GM23338 (cell line): ENCODE measurements at regions not wholly inside any gene's neighbourhood (a gene's known extent, or its start where the extent isn't known, plus 50 kb on each side); places are given as distances from the start of the nearest gene placed in this dataset.

Experiments
- ATAC-seq: fragments of 200-7000 bp; cut with Tn5 transposase; 3 replicates; pipeline ENCODE4 v1.9.1; 2020
- DNase-seq: peaks from one replicate; pipeline ENCODE4 v3.0.0-alpha.2; 2015; ENCODE audit warnings: low spot score
- H2AFZ ChIP-seq: fragments of 200-600 bp; sonication (generic); 2 replicates; pipeline ENCODE4 v1.8.0; 2016; ENCODE audit warnings: antibody characterized with exemption, mild to moderate bottlenecking, moderate library complexity
- H3F3A ChIP-seq: fragments of 200-600 bp; sonication (generic); replicated peaks from 2 replicates; pipeline ENCODE4 v1.8.0; 2017; ENCODE audit warnings: antibody characterized with exemption, mixed run types, low read depth
- H3K27ac ChIP-seq: fragments of 200-600 bp; sonication (generic); 2 replicates; pipeline ENCODE4 v1.6.1; 2016; ENCODE audit warnings: low read depth
- H3K27me3 ChIP-seq: fragments of 200-600 bp; sonication (generic); 2 replicates; pipeline ENCODE4 v1.8.0; 2016; ENCODE audit warnings: mild to moderate bottlenecking, mixed run types, moderate library complexity; ENCODE audit not compliant: insufficient read depth
- H3K36me3 ChIP-seq: fragments of 200-600 bp; sonication (generic); 2 replicates; pipeline ENCODE4 v1.8.0; 2016; ENCODE audit warnings: mild to moderate bottlenecking; ENCODE audit not compliant: insufficient read depth
- H3K4me1 ChIP-seq: fragments of 200-600 bp; sonication (generic); 2 replicates; pipeline ENCODE4 v1.8.0; 2016; ENCODE audit warnings: mild to moderate bottlenecking, moderate library complexity; ENCODE audit not compliant: insufficient read depth
- H3K4me2 ChIP-seq: fragments of 200-600 bp; sonication (generic); 2 replicates; pipeline ENCODE4 v1.7.1; 2017; ENCODE audit warnings: mixed run types
- H3K4me3 ChIP-seq: fragments of 200-600 bp; sonication (generic); 2 replicates; pipeline ENCODE4 v1.6.1; 2016; ENCODE audit warnings: mixed run types
- H3K79me2 ChIP-seq: fragments of 200-600 bp; sonication (generic); replicated peaks from 2 replicates; pipeline ENCODE4 v1.8.0; 2017; ENCODE audit warnings: mild to moderate bottlenecking; ENCODE audit not compliant: insufficient read depth
- H3K9me2 ChIP-seq: fragments of 200-600 bp; sonication (generic); 2 replicates; pipeline ENCODE4 v1.8.0; 2017; ENCODE audit not compliant: insufficient read depth
- H4K20me1 ChIP-seq: fragments of 200-600 bp; sonication (generic); replicated peaks from 2 replicates; pipeline ENCODE4 v1.8.0; 2017; ENCODE audit warnings: mild to moderate bottlenecking; ENCODE audit not compliant: insufficient read depth
- H3K27ac Mint-ChIP-seq: 2 replicates; pipeline ENCODE4 v1.8.0; 2020; ENCODE audit warnings: inconsistent platforms, mild to moderate bottlenecking, moderate library complexity, mixed read lengths
- H3K27me3 Mint-ChIP-seq: 3 replicates; pipeline ENCODE4 v1.8.0; 2022; ENCODE audit warnings: low read depth, mild to moderate bottlenecking, moderate library complexity, mixed read lengths, inconsistent platforms; ENCODE audit not compliant: insufficient read depth, poor library complexity
- H3K36me3 Mint-ChIP-seq: 3 replicates; pipeline ENCODE4 v1.8.0; 2021; ENCODE audit warnings: low read depth, mild to moderate bottlenecking, inconsistent platforms, moderate library complexity, mixed read lengths
- H3K4me1 Mint-ChIP-seq: 3 replicates; pipeline ENCODE4 v1.8.0; 2020; ENCODE audit warnings: mild to moderate bottlenecking, inconsistent platforms, mixed read lengths
- H3K4me3 Mint-ChIP-seq: 3 replicates; pipeline ENCODE4 v1.8.0; 2021; ENCODE audit warnings: moderate library complexity, mild to moderate bottlenecking, inconsistent platforms, mixed read lengths
- H3K9me3 Mint-ChIP-seq: 3 replicates; pipeline ENCODE4 v1.8.0; 2020; ENCODE audit warnings: moderate library complexity, mild to moderate bottlenecking, inconsistent platforms, mixed read lengths
- EZH2 ChIP-seq: fragments of 200-600 bp; sonication (generic); IDR thresholded peaks from one replicate; pipeline ENCODE4 v1.8.0; 2017; ENCODE audit warnings: antibody characterized with exemption, mild to moderate bottlenecking, low read depth; ENCODE audit not compliant: unreplicated experiment
- EZH2phosphoT487 ChIP-seq: fragments of 200-600 bp; sonication (generic); IDR thresholded peaks from one replicate; pipeline ENCODE4 v1.8.1; 2018; ENCODE audit warnings: antibody characterized with exemption; ENCODE audit not compliant: unreplicated experiment
- NANOG ChIP-seq: IDR thresholded peaks from 2 replicates; pipeline ENCODE4 v1.6.1; 2016; ENCODE audit warnings: antibody characterized with exemption, borderline replicate concordance
- POLR2AphosphoS5 ChIP-seq: IDR thresholded peaks from 2 replicates; pipeline ENCODE4 v1.6.1; 2016; ENCODE audit warnings: antibody characterized with exemption, low read depth
- ZNF331 ChIP-seq: fragments of 250-450 bp; sonication (Bioruptor Pico); IDR thresholded peaks from 2 replicates; pipeline ENCODE4 v1.5.0; 2020; ENCODE audit warnings: low read depth, mild to moderate bottlenecking, moderate library complexity
- TF ChIP-seq, protein P1 (sequence below): IDR thresholded peaks from one replicate; pipeline ENCODE4 v1.6.1; 2018; ENCODE audit warnings: antibody characterized with exemption; ENCODE audit not compliant: unreplicated experiment
- TF ChIP-seq, protein P2 (sequence below): fragments of 250-450 bp; sonication (Bioruptor Pico); IDR thresholded peaks from 2 replicates; pipeline ENCODE4 v1.5.0; 2020; ENCODE audit warnings: mild to moderate bottlenecking, moderate library complexity
- TF ChIP-seq, protein P3 (sequence below), 2 experiments: fragments of 200-600 bp in 1 of 2; sonication (generic) in 1 of 2; conservative IDR thresholded peaks; 2 replicates each; pipeline versions ENCODE4 v1.5.1 to v1.6.1; 2016 to 2017; ENCODE audit warnings: antibody characterized with exemption in 2 of 2, low read depth in 2 of 2, mild to moderate bottlenecking in 2 of 2, moderate library complexity in 1 of 2

DNA sequence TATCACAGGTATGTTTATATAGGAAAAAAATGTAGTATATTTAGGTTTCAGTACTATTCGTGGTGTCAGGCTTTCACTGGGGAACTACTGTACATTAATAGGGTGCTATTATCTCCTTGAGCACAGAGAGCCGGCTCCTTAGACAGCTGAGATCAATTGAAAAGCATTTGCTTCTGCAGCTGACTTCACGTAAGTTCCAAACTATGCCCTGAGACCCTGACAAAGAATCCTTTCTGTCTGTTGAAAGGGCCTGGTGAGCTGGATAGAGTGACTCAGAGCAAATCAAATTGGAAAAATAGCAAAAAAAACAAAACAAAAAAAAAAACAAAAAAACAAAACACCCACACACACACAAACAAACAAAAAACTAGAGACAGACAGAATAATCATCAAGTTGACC is 652.0 kb downstream of the MTRR start (continued):
- TF ChIP-seq, protein P1, sequence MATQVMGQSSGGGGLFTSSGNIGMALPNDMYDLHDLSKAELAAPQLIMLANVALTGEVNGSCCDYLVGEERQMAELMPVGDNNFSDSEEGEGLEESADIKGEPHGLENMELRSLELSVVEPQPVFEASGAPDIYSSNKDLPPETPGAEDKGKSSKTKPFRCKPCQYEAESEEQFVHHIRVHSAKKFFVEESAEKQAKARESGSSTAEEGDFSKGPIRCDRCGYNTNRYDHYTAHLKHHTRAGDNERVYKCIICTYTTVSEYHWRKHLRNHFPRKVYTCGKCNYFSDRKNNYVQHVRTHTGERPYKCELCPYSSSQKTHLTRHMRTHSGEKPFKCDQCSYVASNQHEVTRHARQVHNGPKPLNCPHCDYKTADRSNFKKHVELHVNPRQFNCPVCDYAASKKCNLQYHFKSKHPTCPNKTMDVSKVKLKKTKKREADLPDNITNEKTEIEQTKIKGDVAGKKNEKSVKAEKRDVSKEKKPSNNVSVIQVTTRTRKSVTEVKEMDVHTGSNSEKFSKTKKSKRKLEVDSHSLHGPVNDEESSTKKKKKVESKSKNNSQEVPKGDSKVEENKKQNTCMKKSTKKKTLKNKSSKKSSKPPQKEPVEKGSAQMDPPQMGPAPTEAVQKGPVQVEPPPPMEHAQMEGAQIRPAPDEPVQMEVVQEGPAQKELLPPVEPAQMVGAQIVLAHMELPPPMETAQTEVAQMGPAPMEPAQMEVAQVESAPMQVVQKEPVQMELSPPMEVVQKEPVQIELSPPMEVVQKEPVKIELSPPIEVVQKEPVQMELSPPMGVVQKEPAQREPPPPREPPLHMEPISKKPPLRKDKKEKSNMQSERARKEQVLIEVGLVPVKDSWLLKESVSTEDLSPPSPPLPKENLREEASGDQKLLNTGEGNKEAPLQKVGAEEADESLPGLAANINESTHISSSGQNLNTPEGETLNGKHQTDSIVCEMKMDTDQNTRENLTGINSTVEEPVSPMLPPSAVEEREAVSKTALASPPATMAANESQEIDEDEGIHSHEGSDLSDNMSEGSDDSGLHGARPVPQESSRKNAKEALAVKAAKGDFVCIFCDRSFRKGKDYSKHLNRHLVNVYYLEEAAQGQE: no peak
- TF ChIP-seq EZH2phosphoT487: no peak

DNA sequence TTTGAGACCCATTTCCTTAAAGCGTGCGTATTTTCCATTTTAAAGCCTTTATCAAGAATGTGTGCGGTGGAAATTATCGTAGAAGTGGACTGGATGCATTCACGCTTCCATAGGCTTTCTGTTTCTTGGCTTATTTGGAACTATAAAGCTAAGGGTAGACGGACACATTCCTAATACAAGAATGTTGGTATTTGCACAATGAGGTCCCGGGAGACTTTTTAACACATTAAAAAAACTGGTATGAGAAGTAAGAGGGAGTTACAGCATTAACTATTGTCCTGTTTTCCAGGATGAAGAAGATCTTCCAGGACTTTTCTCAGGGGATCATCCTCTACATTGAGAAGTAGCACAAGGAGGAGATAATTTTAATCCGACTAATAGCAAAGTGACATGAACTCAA is 653.0 kb downstream of the MTRR start:
- H3F3A ChIP-seq: no peaks in the 10 kb centered on the region
- no peak overlapping the region for H3K27ac Mint-ChIP-seq
- no peak overlapping the region for H3K4me3 ChIP-seq
- peaks cover 18% of the 10 kb centered on the region for H3K4me1 Mint-ChIP-seq
- H3K4me2 ChIP-seq: 0 out of 2 replicates have a peak overlapping the region, but pooled peaks have one; percentile 28
- no peak overlapping the region for H3K27ac ChIP-seq
- H3K27me3 Mint-ChIP-seq: peaks cover 5% of the 10 kb centered on the region
- peaks cover 12% of the 10 kb centered on the region for H3K4me1 ChIP-seq
- H3K9me3 Mint-ChIP-seq: no peaks in the 10 kb centered on the region
- peaks cover 3% of the 10 kb centered on the region; the same call in 1 of the 2 replicates for H3K9me2 ChIP-seq
- H3K4me3 Mint-ChIP-seq: no peak overlapping the region
- no peak for DNase-seq
- no peaks in the 10 kb centered on the region for H3K36me3 Mint-ChIP-seq
- no peak overlapping the region for H2AFZ ChIP-seq
- no peaks in the 10 kb centered on the region for H3K27me3 ChIP-seq
- H3K79me2 ChIP-seq: no peaks in the 10 kb centered on the region
- TF ChIP-seq, protein P1: no peak
- TF ChIP-seq NANOG (no peak), POLR2AphosphoS5 (no peak), ZNF331 (no peak), EZH2 (no peak)
- TF ChIP-seq, protein P2, sequence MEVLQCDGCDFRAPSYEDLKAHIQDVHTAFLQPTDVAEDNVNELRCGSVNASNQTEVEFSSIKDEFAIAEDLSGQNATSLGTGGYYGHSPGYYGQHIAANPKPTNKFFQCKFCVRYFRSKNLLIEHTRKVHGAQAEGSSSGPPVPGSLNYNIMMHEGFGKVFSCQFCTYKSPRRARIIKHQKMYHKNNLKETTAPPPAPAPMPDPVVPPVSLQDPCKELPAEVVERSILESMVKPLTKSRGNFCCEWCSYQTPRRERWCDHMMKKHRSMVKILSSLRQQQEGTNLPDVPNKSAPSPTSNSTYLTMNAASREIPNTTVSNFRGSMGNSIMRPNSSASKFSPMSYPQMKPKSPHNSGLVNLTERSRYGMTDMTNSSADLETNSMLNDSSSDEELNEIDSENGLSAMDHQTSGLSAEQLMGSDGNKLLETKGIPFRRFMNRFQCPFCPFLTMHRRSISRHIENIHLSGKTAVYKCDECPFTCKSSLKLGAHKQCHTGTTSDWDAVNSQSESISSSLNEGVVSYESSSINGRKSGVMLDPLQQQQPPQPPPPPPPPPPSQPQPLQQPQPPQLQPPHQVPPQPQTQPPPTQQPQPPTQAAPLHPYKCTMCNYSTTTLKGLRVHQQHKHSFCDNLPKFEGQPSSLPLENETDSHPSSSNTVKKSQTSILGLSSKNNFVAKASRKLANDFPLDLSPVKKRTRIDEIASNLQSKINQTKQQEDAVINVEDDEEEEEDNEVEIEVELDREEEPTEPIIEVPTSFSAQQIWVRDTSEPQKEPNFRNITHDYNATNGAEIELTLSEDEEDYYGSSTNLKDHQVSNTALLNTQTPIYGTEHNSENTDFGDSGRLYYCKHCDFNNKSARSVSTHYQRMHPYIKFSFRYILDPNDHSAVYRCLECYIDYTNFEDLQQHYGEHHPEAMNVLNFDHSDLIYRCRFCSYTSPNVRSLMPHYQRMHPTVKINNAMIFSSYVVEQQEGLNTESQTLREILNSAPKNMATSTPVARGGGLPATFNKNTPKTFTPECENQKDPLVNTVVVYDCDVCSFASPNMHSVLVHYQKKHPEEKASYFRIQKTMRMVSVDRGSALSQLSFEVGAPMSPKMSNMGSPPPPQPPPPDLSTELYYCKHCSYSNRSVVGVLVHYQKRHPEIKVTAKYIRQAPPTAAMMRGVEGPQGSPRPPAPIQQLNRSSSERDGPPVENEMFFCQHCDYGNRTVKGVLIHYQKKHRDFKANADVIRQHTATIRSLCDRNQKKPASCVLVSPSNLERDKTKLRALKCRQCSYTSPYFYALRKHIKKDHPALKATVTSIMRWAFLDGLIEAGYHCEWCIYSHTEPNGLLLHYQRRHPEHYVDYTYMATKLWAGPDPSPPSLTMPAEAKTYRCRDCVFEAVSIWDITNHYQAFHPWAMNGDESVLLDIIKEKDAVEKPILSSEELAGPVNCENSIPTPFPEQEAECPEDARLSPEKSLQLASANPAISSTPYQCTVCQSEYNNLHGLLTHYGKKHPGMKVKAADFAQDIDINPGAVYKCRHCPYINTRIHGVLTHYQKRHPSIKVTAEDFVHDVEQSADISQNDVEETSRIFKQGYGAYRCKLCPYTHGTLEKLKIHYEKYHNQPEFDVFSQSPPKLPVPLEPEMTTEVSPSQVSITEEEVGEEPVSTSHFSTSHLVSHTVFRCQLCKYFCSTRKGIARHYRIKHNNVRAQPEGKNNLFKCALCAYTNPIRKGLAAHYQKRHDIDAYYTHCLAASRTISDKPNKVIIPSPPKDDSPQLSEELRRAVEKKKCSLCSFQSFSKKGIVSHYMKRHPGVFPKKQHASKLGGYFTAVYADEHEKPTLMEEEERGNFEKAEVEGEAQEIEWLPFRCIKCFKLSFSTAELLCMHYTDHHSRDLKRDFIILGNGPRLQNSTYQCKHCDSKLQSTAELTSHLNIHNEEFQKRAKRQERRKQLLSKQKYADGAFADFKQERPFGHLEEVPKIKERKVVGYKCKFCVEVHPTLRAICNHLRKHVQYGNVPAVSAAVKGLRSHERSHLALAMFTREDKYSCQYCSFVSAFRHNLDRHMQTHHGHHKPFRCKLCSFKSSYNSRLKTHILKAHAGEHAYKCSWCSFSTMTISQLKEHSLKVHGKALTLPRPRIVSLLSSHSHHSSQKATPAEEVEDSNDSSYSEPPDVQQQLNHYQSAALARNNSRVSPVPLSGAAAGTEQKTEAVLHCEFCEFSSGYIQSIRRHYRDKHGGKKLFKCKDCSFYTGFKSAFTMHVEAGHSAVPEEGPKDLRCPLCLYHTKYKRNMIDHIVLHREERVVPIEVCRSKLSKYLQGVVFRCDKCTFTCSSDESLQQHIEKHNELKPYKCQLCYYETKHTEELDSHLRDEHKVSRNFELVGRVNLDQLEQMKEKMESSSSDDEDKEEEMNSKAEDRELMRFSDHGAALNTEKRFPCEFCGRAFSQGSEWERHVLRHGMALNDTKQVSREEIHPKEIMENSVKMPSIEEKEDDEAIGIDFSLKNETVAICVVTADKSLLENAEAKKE: no peak
- TF ChIP-seq, protein P3, sequence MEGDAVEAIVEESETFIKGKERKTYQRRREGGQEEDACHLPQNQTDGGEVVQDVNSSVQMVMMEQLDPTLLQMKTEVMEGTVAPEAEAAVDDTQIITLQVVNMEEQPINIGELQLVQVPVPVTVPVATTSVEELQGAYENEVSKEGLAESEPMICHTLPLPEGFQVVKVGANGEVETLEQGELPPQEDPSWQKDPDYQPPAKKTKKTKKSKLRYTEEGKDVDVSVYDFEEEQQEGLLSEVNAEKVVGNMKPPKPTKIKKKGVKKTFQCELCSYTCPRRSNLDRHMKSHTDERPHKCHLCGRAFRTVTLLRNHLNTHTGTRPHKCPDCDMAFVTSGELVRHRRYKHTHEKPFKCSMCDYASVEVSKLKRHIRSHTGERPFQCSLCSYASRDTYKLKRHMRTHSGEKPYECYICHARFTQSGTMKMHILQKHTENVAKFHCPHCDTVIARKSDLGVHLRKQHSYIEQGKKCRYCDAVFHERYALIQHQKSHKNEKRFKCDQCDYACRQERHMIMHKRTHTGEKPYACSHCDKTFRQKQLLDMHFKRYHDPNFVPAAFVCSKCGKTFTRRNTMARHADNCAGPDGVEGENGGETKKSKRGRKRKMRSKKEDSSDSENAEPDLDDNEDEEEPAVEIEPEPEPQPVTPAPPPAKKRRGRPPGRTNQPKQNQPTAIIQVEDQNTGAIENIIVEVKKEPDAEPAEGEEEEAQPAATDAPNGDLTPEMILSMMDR (conservative IDR thresholded peaks at IDR 0.05; ENCODE audit: low read depth in 2 of 2): no peak
- no peak for ATAC-seq
- no peaks in the 10 kb centered on the region for H3K36me3 ChIP-seq
- no peaks in the 10 kb centered on the region for H4K20me1 ChIP-seq
